22Rv1 (cell line): ENCODE measurements at regions not wholly inside any gene's neighbourhood (a gene's known extent, or its start where the extent isn't known, plus 50 kb on each side); places are given as distances from the start of the nearest gene placed in this dataset.

Source experiments
- H3K27ac ChIP-seq: fragments of 450-650 bp; 2 replicates; pipeline ENCODE4 v1.5.1; 2017
- ZFX ChIP-seq: fragments of 450-650 bp; IDR thresholded peaks from 2 replicates; pipeline ENCODE4 v1.6.1; 2017; ENCODE audit warnings: antibody characterized with exemption, borderline replicate concordance
- TF ChIP-seq, protein P1 (sequence below): fragments of 450-650 bp; IDR thresholded peaks from 2 replicates; pipeline ENCODE4 v1.5.1; 2017; ENCODE audit warnings: mild to moderate bottlenecking

GRCh38 chr9:95640336-95640735 lies 123.6 kb upstream of the PTCH1 start:
- no peak for TF ChIP-seq ZFX
- TF ChIP-seq, protein P1, sequence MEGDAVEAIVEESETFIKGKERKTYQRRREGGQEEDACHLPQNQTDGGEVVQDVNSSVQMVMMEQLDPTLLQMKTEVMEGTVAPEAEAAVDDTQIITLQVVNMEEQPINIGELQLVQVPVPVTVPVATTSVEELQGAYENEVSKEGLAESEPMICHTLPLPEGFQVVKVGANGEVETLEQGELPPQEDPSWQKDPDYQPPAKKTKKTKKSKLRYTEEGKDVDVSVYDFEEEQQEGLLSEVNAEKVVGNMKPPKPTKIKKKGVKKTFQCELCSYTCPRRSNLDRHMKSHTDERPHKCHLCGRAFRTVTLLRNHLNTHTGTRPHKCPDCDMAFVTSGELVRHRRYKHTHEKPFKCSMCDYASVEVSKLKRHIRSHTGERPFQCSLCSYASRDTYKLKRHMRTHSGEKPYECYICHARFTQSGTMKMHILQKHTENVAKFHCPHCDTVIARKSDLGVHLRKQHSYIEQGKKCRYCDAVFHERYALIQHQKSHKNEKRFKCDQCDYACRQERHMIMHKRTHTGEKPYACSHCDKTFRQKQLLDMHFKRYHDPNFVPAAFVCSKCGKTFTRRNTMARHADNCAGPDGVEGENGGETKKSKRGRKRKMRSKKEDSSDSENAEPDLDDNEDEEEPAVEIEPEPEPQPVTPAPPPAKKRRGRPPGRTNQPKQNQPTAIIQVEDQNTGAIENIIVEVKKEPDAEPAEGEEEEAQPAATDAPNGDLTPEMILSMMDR: no peak
- no peak overlapping the region for H3K27ac ChIP-seq

- H3K27ac ChIP-seq: no peak overlapping the region
- TF ChIP-seq, protein P1: no peak
- no peak for TF ChIP-seq ZFX
Measured at GRCh38 chr9:95635986-95636671, 119.4 kb upstream of the PTCH1 start.

DNA sequence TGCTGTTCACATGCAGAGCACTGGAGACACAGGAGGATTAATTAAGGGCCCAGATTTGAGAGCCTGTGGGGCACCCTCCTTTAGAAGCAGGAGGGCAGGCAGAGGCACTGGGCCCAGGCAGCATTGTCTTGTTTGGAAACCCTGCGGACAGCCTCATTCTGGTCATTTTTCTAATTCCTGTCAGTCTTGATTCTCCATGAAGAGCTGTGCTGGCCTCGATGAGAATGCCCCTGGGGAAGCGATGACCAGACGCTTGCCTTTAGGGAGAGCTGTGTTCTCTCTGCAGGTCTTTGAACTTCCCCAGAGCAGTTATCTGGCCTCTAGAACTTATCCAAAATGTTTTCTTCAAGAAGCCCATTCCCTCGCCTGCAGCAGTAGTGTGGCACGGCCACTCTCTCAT lies 117.8 kb upstream of the PTCH1 start:
- H3K27ac ChIP-seq: no peak overlapping the region
- TF ChIP-seq, protein P1: no peak
- TF ChIP-seq ZFX: no peak

DNA sequence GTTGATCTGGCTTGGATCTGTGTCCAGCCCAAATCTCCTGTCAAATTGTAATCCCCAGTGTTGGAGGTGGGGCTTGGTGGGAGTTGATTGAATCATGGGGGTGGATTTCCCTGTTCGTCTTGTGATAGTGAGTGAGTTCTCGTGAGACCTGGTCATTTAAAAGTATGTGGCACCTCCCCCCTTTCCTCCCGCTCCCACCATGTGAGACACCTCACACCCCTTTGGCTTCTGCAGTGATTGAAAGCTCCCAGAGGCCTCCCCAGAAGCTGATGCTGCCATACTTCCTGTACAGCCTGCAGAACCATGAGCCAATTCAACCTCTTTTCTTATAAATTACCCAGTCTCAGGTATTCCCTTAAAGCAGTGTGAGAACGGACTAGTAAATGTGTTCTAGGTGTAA lies 117.3 kb upstream of the PTCH1 start:
- H3K27ac ChIP-seq: no peak overlapping the region
- TF ChIP-seq, protein P1: no peak
- no peak for TF ChIP-seq ZFX

- no peak overlapping the region for H3K27ac ChIP-seq
Measured at GRCh38 chr9:95629585-95629984, 112.8 kb upstream of the PTCH1 start.

GRCh38 chr9:95627802-95628201 lies 111.0 kb upstream of the PTCH1 start:
- H3K27ac ChIP-seq: no peak overlapping the region
- TF ChIP-seq, protein P1: no peak
- TF ChIP-seq ZFX: no peak

More at GRCh38 chr9:95629585-95629984, 112.8 kb upstream of the PTCH1 start:
- TF ChIP-seq ZFX: no peak
- TF ChIP-seq, protein P1: no peak

- TF ChIP-seq, protein P1: no peak
- TF ChIP-seq ZFX: no peak
- no peak overlapping the region for H3K27ac ChIP-seq
Measured at GRCh38 chr9:95626885-95627558, 110.3 kb upstream of the PTCH1 start.
